ENCODE measurements at regions not wholly inside any gene's neighbourhood (a gene's known extent, or its start where the extent isn't known, plus 50 kb on each side); places are given as distances from the start of the nearest gene placed in this dataset.

GRCh38 chr6:140183881-140184280 is 809.4 kb upstream of the CITED2 start:
- TF ChIP-seq POLR2AphosphoS5 (IDR thresholded peaks at IDR 0.05) = no peak
- no peak for TF ChIP-seq CTCF (IDR thresholded peaks at IDR 0.05; ENCODE audit: poor library complexity, severe bottlenecking)
- TF ChIP-seq TAF1 (IDR thresholded peaks at IDR 0.05; ENCODE audit: low read depth) = no peak
- TF ChIP-seq EZH2 (IDR thresholded peaks at IDR 0.05; ENCODE audit: borderline replicate concordance, insufficient read depth, low read length, poor library complexity, severe bottlenecking) = no peak
- no peak for TF ChIP-seq SMC3 (conservative IDR thresholded peaks at IDR 0.05; ENCODE audit: poor library complexity)
- TF ChIP-seq REST (IDR thresholded peaks at IDR 0.05; ENCODE audit: borderline replicate concordance) = no peak
- no peak for TF ChIP-seq EP300 (conservative IDR thresholded peaks at IDR 0.05; ENCODE audit: poor library complexity, severe bottlenecking)
- TF ChIP-seq RAD21 (conservative IDR thresholded peaks at IDR 0.05) = no peak
- TF ChIP-seq MXI1 (conservative IDR thresholded peaks at IDR 0.05; ENCODE audit: poor library complexity, severe bottlenecking) = no peak

Measured in neural cell (in vitro differentiated cells).